Lower leg skin (tissue), 4 donors: ENCODE measurements at regions not wholly inside any gene's neighbourhood (a gene's known extent, or its start where the extent isn't known, plus 50 kb on each side); places are given as distances from the start of the nearest gene placed in this dataset.
"Not testable (repeated sequence)": the region's sequence is repeated elsewhere in the genome, so short reads cannot be mapped to it uniquely, and the experiment has no call there.

ENCODE experiments used
- DNase-seq, 2 donors: peaks; one replicate each; pipeline ENCODE4 v3.0.0-alpha.2; 2019; ENCODE audit warnings: low spot score in 2 of 2
- H3K4me3 ChIP-seq: fragments of 200-600 bp; sonication (generic); 2 replicates; pipeline ENCODE4 v1.5.1; 2017; ENCODE audit warnings: mild to moderate bottlenecking, low read depth; ENCODE audit not compliant: poor library complexity, severe bottlenecking
- POLR2A ChIP-seq, 2 donors: fragments of 450-650 bp; IDR thresholded peaks; one replicate each; pipeline ENCODE4 v1.6.1; 2016 to 2017; ENCODE audit warnings: antibody characterized with exemption in 2 of 2, mild to moderate bottlenecking in 1 of 2, moderate library complexity in 1 of 2
- whole genome bisulfite sequencing, 2 donors: methylation state at CpG; one replicate each; pipeline ENCODE4 v1.1.5; 2018; 5-methylcytosine and 5-hydroxymethylcytosine counted together
- intact Hi-C: fragments of 100-400 bp; cut with DNase I; formaldehyde crosslinking; loops from one replicate; pipeline ENCODE4 v1.15.0; 2023; ENCODE audit warnings: low total_unique reads
- TF ChIP-seq, protein P1 (sequence below), 3 donors: fragments of 450-650 bp; IDR thresholded peaks; one replicate each; pipeline ENCODE4 v1.5.1; 2016; ENCODE audit warnings: antibody characterized with exemption in 3 of 3, mild to moderate bottlenecking in 3 of 3, moderate library complexity in 2 of 3

- no peak overlapping the region for H3K4me3 ChIP-seq
- intact Hi-C loops, result no loop called here
- DNase-seq, result no peak
- 55 to 60% methylated on average over 1 of the region's 1 CpG for WGBS, 2 donors
- TF ChIP-seq POLR2A (IDR thresholded peaks at IDR 0.05), result no peak
- TF ChIP-seq, protein P1, sequence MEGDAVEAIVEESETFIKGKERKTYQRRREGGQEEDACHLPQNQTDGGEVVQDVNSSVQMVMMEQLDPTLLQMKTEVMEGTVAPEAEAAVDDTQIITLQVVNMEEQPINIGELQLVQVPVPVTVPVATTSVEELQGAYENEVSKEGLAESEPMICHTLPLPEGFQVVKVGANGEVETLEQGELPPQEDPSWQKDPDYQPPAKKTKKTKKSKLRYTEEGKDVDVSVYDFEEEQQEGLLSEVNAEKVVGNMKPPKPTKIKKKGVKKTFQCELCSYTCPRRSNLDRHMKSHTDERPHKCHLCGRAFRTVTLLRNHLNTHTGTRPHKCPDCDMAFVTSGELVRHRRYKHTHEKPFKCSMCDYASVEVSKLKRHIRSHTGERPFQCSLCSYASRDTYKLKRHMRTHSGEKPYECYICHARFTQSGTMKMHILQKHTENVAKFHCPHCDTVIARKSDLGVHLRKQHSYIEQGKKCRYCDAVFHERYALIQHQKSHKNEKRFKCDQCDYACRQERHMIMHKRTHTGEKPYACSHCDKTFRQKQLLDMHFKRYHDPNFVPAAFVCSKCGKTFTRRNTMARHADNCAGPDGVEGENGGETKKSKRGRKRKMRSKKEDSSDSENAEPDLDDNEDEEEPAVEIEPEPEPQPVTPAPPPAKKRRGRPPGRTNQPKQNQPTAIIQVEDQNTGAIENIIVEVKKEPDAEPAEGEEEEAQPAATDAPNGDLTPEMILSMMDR (IDR thresholded peaks at IDR 0.05), result no peak
Observed at GRCh38 chr3:102353805-102354204, 81.0 kb upstream of the ZPLD1 start.

- intact Hi-C loops, result no loop called here
- no peak for DNase-seq
- no peak overlapping the region for H3K4me3 ChIP-seq
- TF ChIP-seq, protein P1 (IDR thresholded peaks at IDR 0.05), result no peak
- no peak for TF ChIP-seq POLR2A (IDR thresholded peaks at IDR 0.05)
Observed at GRCh38 chr3:102354818-102355515, 79.8 kb upstream of the ZPLD1 start.

GRCh38 chr3:102356506-102356905 lies 78.3 kb upstream of the ZPLD1 start:
- H3K4me3 ChIP-seq, result no peak overlapping the region
- TF ChIP-seq, protein P1 (IDR thresholded peaks at IDR 0.05), result no peak
- no peak for TF ChIP-seq POLR2A (IDR thresholded peaks at IDR 0.05)

GRCh38 chr3:102357313-102357712 lies 77.5 kb upstream of the ZPLD1 start:
- DNase-seq, intact Hi-C loops, H3K4me3 ChIP-seq: not testable (repeated sequence)
- 92% methylated on average over 9 of the region's 9 CpGs for WGBS, 2 donors

More at GRCh38 chr3:102356506-102356905, 78.3 kb upstream of the ZPLD1 start:
- intact Hi-C loops, result no loop called here
- no peak for DNase-seq
- WGBS, 2 donors, result 89 to 95% methylated on average over 2 of the region's 2 CpGs

GRCh38 chr3:102360183-102360860 lies 74.5 kb upstream of the ZPLD1 start:
- WGBS, 2 donors, result 77 to 91% methylated on average over 1 of the region's 1 CpG
- no peak for TF ChIP-seq POLR2A (IDR thresholded peaks at IDR 0.05)
- TF ChIP-seq, protein P1 (IDR thresholded peaks at IDR 0.05), result no peak
- H3K4me3 ChIP-seq, result no peak overlapping the region
- intact Hi-C loops, result no loop called here
- DNase-seq, result no peak

GRCh38 chr3:102361101-102361500 lies 73.7 kb upstream of the ZPLD1 start:
- 10 to 22% methylated on average over 3 of the region's 3 CpGs for whole genome bisulfite sequencing, 2 donors

DNA sequence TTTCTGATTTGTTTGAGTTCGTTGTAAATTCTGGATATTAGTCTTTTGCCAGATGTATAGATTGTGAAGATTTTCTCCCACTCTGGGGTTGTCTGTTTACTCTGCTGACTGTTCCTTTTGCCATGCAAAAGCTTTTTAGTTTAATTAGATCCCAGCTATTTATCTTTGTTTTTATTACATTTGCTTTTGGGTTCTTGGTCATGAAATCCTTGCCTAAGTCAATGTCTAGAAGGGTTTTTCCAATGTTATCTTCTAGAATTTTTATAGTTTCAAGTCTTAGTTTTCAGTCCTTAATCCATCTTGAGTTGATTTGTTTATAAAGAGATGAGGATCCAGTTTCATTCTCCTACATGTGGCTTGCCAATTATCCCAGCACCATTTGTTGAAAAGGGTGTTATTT lies 68.7 kb upstream of the ZPLD1 start:
- DNase-seq, intact Hi-C loops, H3K4me3 ChIP-seq: not testable (repeated sequence)
- WGBS, 2 donors, result 79 to 93% methylated on average over 1 of the region's 1 CpG

More at GRCh38 chr3:102361101-102361500, 73.7 kb upstream of the ZPLD1 start:
- intact Hi-C loops, result no loop called here
- DNase-seq, result no peak
- H3K4me3 ChIP-seq, result no peak overlapping the region
- TF ChIP-seq POLR2A (IDR thresholded peaks at IDR 0.05), result no peak
- TF ChIP-seq, protein P1 (IDR thresholded peaks at IDR 0.05), result no peak
